GM18499 (cell line): ENCODE measurements at regions not wholly inside any gene's neighbourhood (a gene's known extent, or its start where the extent isn't known, plus 50 kb on each side); places are given as distances from the start of the nearest gene placed in this dataset.
A peak's percentile ranks its signal among the peaks of the same experiment; 100 is the strongest.
"Not testable (repeated sequence)": the region's sequence is repeated elsewhere in the genome, so short reads cannot be mapped to it uniquely, and the experiment has no call there.

Source experiments
- ATAC-seq: cut with Tn5 transposase; IDR thresholded peaks from one replicate; pipeline ENCODE4 v1.9.1; 2021; ENCODE audit warnings: moderate number of reproducible peaks; ENCODE audit not compliant: insufficient read depth, unreplicated experiment

DNA sequence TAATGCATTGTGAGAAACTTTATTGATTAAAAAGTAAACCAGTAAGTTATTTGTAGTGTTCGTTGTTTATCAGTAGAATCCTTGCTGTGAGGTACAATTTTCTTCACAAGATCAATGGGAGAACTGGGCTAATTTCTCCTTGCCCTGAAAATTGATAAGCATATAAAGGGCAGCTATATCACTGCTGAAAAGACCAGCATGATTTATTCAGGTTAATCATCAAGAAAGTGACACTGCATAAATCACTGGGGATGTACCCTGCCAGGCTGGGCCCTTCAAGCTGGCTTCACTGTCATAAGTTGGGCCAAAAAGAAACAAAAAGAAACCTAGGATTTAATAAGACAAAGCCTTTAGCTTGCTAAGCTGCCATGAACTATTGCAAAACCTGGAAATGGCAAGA is 746.7 kb downstream of the STPG2 start:
- no peak for ATAC-seq

- no peak for ATAC-seq
Observed at GRCh38 chr4:97404876-97405523, 738.3 kb downstream of the STPG2 start.

- ATAC-seq, result no peak
Observed at GRCh38 chr4:97411356-97411755, 731.9 kb downstream of the STPG2 start.

GRCh38 chr4:97412331-97412730 is 730.9 kb downstream of the STPG2 start:
- no peak for ATAC-seq

GRCh38 chr4:97414161-97414560 is 729.1 kb downstream of the STPG2 start:
- no peak for ATAC-seq

- no peak for ATAC-seq
Observed at GRCh38 chr4:97432551-97432950, 710.7 kb downstream of the STPG2 start.

- not testable (repeated sequence) for ATAC-seq
Observed at GRCh38 chr4:97437998-97438705, 705.1 kb downstream of the STPG2 start.

DNA sequence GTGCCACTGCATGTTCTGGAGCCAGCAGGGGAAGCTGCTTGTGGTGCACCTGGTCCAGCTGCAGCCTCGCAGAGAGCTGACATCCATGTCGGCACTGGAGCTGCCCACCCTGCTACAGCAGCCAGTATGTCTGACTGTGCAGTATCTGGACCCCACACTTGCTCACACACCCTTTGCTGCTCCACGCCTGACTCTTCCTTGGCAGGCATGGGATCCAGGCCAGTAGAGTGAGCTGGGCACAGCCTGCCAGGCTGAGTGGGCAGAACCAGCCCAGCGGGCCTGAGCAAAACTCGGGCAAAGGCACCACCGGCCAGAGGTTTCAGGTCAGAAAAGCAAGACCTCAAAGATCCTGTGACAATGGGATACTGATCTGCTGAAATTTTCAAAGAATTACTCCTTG is 690.1 kb downstream of the STPG2 start:
- no peak for ATAC-seq

GRCh38 chr4:97457253-97457652 is 686.0 kb downstream of the STPG2 start:
- ATAC-seq, result no peak

DNA sequence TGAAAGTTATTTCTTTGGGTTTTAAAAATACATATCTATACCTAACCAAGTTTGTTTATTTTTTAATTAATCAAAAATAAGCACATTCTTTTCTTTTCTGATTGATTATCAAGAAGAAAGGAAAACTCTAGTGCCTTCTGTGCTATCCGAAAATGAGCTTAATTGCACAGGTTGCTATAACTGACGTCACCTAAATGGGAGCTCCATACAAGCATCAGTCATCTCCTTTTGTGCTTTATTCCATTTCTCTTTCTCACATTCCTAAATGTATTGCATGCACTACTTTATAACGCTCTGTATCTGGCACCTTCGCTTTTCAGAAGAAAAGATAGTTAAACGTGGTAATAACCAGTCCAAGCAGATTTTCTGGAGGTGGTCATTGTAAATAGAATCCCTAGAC is 675.0 kb downstream of the STPG2 start:
- ATAC-seq, result no peak

DNA sequence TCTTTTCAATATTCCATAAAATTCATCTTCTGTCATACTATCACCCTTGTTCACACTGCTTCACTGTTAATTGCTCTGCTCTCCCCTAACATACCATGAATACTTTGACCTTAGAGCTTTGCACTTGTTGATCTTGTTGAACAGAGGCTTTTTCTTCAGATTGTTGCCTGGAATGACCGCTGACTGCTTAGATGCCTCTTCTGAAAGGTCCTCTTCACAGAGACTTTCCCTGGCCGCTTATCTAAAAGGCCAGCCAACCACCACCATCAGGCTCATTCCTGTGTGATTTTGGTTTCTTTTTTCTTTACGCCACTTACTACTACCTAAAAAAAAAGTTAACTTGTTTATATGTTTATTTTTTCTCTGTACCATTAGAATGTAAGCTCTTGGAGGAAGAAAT is 667.7 kb downstream of the STPG2 start:
- no peak for ATAC-seq

GRCh38 chr4:97477974-97478373 is 665.3 kb downstream of the STPG2 start:
- no peak for ATAC-seq

GRCh38 chr4:97479388-97479787 is 663.9 kb downstream of the STPG2 start:
- no peak for ATAC-seq

DNA sequence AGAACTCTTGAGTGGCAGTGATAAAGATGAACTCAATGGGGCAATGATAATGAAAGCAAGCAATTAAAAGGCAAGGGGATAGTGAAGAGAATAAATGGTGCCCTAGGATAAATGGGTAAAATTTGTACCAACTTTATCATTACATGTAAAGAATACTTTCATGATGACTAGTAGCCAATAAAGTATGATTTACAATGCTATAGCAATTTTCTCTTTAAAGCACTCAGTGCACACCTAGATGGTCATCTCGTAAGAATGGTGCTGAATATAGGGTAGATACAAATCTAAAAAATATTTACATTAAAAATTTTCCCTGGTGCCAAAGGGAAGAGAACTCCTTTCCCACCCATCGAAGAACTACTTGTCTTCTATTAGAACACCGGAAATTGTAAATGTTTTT is 651.4 kb downstream of the STPG2 start:
- no peak for ATAC-seq

DNA sequence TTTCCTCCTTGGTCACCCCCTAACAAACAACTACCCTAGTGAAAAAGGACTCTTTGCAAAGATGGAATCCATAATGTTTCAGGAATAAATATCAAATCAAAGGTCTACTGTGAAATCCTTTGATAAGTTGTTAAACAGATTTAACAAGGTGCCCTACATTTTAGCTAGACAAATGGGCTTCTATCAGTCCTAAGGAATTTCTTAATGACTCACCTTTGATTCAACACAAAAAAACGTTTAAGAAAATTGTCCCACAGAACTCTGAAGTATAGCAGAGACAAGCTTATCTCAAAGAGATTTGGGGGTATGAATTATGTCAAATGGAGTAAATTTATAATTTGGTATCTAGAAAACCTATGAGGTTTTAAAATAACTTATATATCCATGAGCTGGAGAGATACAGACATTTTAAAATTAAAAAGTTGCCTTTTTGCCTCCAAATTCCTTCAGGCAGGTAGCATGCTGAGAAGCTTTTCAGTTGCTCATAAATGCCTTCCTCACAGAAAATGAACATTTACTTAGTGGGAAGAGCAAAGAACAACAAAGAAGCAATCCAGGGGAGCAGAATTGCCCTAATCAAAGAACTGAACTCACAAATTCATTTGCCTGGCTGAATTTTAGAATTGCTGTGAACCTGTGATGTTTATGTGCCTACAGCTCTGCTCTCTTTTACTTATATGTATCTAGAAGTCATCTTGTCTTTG is 649.3 kb downstream of the STPG2 start:
- no peak for ATAC-seq

- no peak for ATAC-seq
Observed at GRCh38 chr4:97496298-97496873, 646.9 kb downstream of the STPG2 start.

GRCh38 chr4:97498875-97499274 is 644.4 kb downstream of the STPG2 start:
- ATAC-seq, result no peak

DNA sequence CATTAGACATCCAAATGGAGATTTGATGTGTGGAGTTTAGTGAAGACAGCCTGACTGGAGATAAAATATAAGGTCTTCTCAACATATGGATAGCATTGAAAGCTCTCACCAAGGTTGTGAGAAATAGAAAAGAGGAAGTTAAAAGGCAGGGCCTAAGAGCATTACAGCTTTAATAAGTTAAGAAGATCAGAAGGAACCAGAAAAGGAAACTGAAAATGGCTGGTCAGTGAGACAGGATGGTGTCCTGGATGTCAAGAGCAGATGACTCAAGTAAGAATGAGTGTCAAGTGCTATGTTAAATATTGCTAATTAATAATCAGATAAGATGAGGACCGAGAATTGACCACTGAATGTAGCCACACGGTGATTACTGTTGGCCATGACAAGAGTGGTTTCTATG is 642.9 kb downstream of the STPG2 start:
- peak; percentile 99 for ATAC-seq

DNA sequence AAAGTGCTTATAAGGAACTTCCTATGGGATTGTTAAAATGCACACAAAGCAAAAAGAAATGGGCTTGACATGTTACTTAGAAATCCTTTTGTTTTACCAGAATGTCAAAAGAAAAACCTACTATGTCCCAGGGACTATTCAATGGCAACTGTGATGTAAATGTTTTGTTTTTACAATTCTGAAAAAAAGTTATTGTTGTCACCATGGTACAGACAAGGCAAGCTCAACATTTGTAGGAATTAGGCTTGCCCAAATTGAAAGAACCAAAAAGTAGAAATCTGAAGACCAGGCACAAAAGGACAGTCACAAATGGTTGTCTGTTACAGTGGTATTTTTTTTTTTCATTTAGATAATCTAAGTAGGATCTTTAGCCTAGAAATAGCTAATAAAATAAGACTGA is 638.6 kb downstream of the STPG2 start:
- no peak for ATAC-seq

GRCh38 chr4:97507587-97508245 is 635.6 kb downstream of the STPG2 start:
- ATAC-seq, result no peak
